Esophagus (tissue), 2 donors: ENCODE measurements at regions not wholly inside any gene's neighbourhood (a gene's known extent, or its start where the extent isn't known, plus 50 kb on each side); places are given as distances from the start of the nearest gene placed in this dataset.

Source experiments
- H3K27ac ChIP-seq, 2 donors: one replicate each; pipeline ENCODE4 v1.5.1; 2013; ENCODE audit warnings: low read depth in 2 of 2, mild to moderate bottlenecking in 2 of 2, inconsistent platforms in 1 of 2, low read length in 1 of 2, moderate library complexity in 1 of 2
- H3K27me3 ChIP-seq, 2 donors: one replicate each; pipeline ENCODE4 v1.6.1; 2013; ENCODE audit warnings: low read length in 2 of 2, control low read depth in 1 of 2, mild to moderate bottlenecking in 1 of 2; ENCODE audit not compliant: insufficient read depth in 2 of 2, control insufficient read depth in 1 of 2
- H3K36me3 ChIP-seq, 2 donors: one replicate each; pipeline ENCODE4 v1.6.1; 2013; ENCODE audit warnings: low read length in 1 of 2; ENCODE audit not compliant: control insufficient read depth in 2 of 2, insufficient read depth in 2 of 2
- H3K4me1 ChIP-seq, 2 donors: one replicate each; pipeline ENCODE4 v1.6.1; 2013; ENCODE audit warnings: low read length in 1 of 2; ENCODE audit not compliant: control insufficient read depth in 2 of 2, insufficient read depth in 2 of 2
- H3K4me3 ChIP-seq, 2 donors: one replicate each; pipeline ENCODE4 v1.5.1; 2013; ENCODE audit warnings: low read length in 2 of 2, mild to moderate bottlenecking in 2 of 2, low read depth in 1 of 2, moderate library complexity in 1 of 2
- H3K9me3 ChIP-seq, 2 donors: one replicate each; pipeline ENCODE4 v1.6.1; 2013; ENCODE audit warnings: mild to moderate bottlenecking in 2 of 2, low read depth in 1 of 2, low read length in 1 of 2, moderate library complexity in 1 of 2; ENCODE audit not compliant: control insufficient read depth in 2 of 2, insufficient read depth in 1 of 2
- WGBS, 2 donors: extraction: QIAGEN DNeasy Blood & Tissue Kit; methylation state at CpG; one replicate each; pipeline ENCODE4 v1.1.7; 2013; 5-methylcytosine and 5-hydroxymethylcytosine counted together
- donor health status: healthy with polysubstance abuse.
- donor health status: Bipolar disorder and iron deficiency.

GRCh38 chr5:152514827-152515397, 109.8 kb upstream of the NMUR2 start:
- no peak overlapping the region for H3K27ac ChIP-seq
- no peaks in the 10 kb centered on the region for H3K36me3 ChIP-seq
- no peaks in the 10 kb centered on the region for H3K27me3 ChIP-seq
- no peak overlapping the region for H3K4me3 ChIP-seq
- H3K9me3 ChIP-seq, result no peaks in the 10 kb centered on the region
- H3K4me1 ChIP-seq, result no peaks in the 10 kb centered on the region
- WGBS, 2 donors, result 32 to 40% methylated on average over 2 of the region's 2 CpGs

GRCh38 chr5:152523964-152524363, 118.9 kb upstream of the NMUR2 start:
- Histone ChIP-seq H3K27me3 (no peaks in the 10 kb centered on the region), H3K36me3 (no peaks in the 10 kb centered on the region), H3K27ac (no peak overlapping the region), H3K4me1 (no peaks in the 10 kb centered on the region), H3K4me3 (no peak overlapping the region), H3K9me3 (no peaks in the 10 kb centered on the region)
- 54 to 64% methylated on average over 1 of the region's 1 CpG for WGBS, 2 donors

GRCh38 chr5:152527358-152528052, 122.4 kb upstream of the NMUR2 start:
- WGBS, 2 donors, result 37 to 38% methylated on average over 3 of the region's 3 CpGs
- Histone ChIP-seq H3K27ac (no peak overlapping the region), H3K36me3 (no peaks in the 10 kb centered on the region), H3K27me3 (no peaks in the 10 kb centered on the region), H3K4me3 (no peak overlapping the region), H3K4me1 (no peaks in the 10 kb centered on the region), H3K9me3 (no peaks in the 10 kb centered on the region)

- Histone ChIP-seq H3K4me3 (no peak overlapping the region), H3K4me1 (no peaks in the 10 kb centered on the region), H3K9me3 (no peaks in the 10 kb centered on the region), H3K27ac (no peak overlapping the region), H3K27me3 (no peaks in the 10 kb centered on the region), H3K36me3 (no peaks in the 10 kb centered on the region)
Observed at GRCh38 chr5:152529440-152529839, 124.4 kb upstream of the NMUR2 start.

GRCh38 chr5:152532714-152533113, 127.6 kb upstream of the NMUR2 start:
- H3K4me1 ChIP-seq, result no peaks in the 10 kb centered on the region
- no peak overlapping the region for H3K4me3 ChIP-seq
- no peaks in the 10 kb centered on the region for H3K36me3 ChIP-seq
- 32 to 40% methylated on average over 2 of the region's 2 CpGs for WGBS, 2 donors
- no peak overlapping the region for H3K27ac ChIP-seq
- H3K9me3 ChIP-seq, result no peaks in the 10 kb centered on the region
- H3K27me3 ChIP-seq, result no peaks in the 10 kb centered on the region

- no peaks in the 10 kb centered on the region for H3K36me3 ChIP-seq
- H3K4me1 ChIP-seq, result no peaks in the 10 kb centered on the region
- no peaks in the 10 kb centered on the region for H3K27me3 ChIP-seq
- H3K9me3 ChIP-seq, result no peaks in the 10 kb centered on the region
- H3K4me3 ChIP-seq, result no peak overlapping the region
- 19 to 40% methylated on average over 1 of the region's 1 CpG for WGBS, 2 donors
- no peak overlapping the region for H3K27ac ChIP-seq
Observed at GRCh38 chr5:152534641-152535040, 129.6 kb upstream of the NMUR2 start.

- no peak overlapping the region for H3K27ac ChIP-seq
- H3K36me3 ChIP-seq, result no peaks in the 10 kb centered on the region
- H3K4me3 ChIP-seq, result no peak overlapping the region
- 4 to 10% methylated on average over 3 of the region's 3 CpGs for WGBS, 2 donors
- no peaks in the 10 kb centered on the region for H3K9me3 ChIP-seq
- H3K4me1 ChIP-seq, result no peaks in the 10 kb centered on the region
- no peaks in the 10 kb centered on the region for H3K27me3 ChIP-seq
Observed at GRCh38 chr5:152542741-152543140, 137.7 kb upstream of the NMUR2 start.

- no peaks in the 10 kb centered on the region for H3K36me3 ChIP-seq
- 62 to 70% methylated on average over 2 of the region's 2 CpGs for WGBS, 2 donors
Observed at GRCh38 chr5:152546493-152546892, 141.4 kb upstream of the NMUR2 start.

GRCh38 chr5:152547202-152547601, 142.1 kb upstream of the NMUR2 start:
- Histone ChIP-seq H3K27me3 (no peaks in the 10 kb centered on the region), H3K4me3 (no peak overlapping the region), H3K27ac (no peak overlapping the region), H3K9me3 (no peaks in the 10 kb centered on the region), H3K36me3 (no peaks in the 10 kb centered on the region), H3K4me1 (no peaks in the 10 kb centered on the region)
- WGBS, 2 donors, result 19 to 39% methylated on average over 5 of the region's 5 CpGs

More at GRCh38 chr5:152546493-152546892, 141.4 kb upstream of the NMUR2 start:
- Histone ChIP-seq H3K4me1 (no peaks in the 10 kb centered on the region), H3K27ac (no peak overlapping the region), H3K9me3 (no peaks in the 10 kb centered on the region), H3K27me3 (no peaks in the 10 kb centered on the region), H3K4me3 (no peak overlapping the region)

GRCh38 chr5:152549709-152550108, 144.6 kb upstream of the NMUR2 start:
- Histone ChIP-seq H3K36me3 (no peaks in the 10 kb centered on the region), H3K4me3 (no peak overlapping the region), H3K27me3 (no peaks in the 10 kb centered on the region), H3K27ac (no peak overlapping the region), H3K9me3 (no peaks in the 10 kb centered on the region), H3K4me1 (no peaks in the 10 kb centered on the region)
- WGBS, 2 donors, result 86 to 92% methylated on average over 2 of the region's 2 CpGs
